Liver (tissue), 8 donors: ENCODE measurements at regions not wholly inside any gene's neighbourhood (a gene's known extent, or its start where the extent isn't known, plus 50 kb on each side); places are given as distances from the start of the nearest gene placed in this dataset.

Source experiments
- DNase-seq: peaks from one replicate; pipeline ENCODE4 v3.0.0-alpha.2; 2017; ENCODE audit warnings: low spot score
- H3K27ac ChIP-seq, 2 donors: one replicate each; pipeline ENCODE4 v1.7.0; 2013; ENCODE audit warnings: inconsistent platforms in 2 of 2, low read length in 2 of 2, control low read depth in 1 of 2, low read depth in 1 of 2, mild to moderate bottlenecking in 1 of 2
- H3K27me3 ChIP-seq, 4 donors: one replicate each; pipeline versions ENCODE4 v1.6.1 to v1.7.0; 2013; ENCODE audit warnings: low read length in 3 of 4, inconsistent platforms in 1 of 4, mild to moderate bottlenecking in 1 of 4, moderate library complexity in 1 of 4; ENCODE audit not compliant: control insufficient read depth in 4 of 4, insufficient read depth in 4 of 4
- H3K36me3 ChIP-seq, 4 donors: one replicate each; pipeline versions ENCODE4 v1.6.1 to v1.7.0; 2013; ENCODE audit warnings: low read length in 3 of 4, mild to moderate bottlenecking in 3 of 4, low read depth in 1 of 4, moderate library complexity in 1 of 4; ENCODE audit not compliant: control insufficient read depth in 4 of 4, insufficient read depth in 3 of 4
- H3K4me1 ChIP-seq, 4 donors: one replicate each; pipeline versions ENCODE4 v1.6.1 to v1.7.0; 2013; ENCODE audit warnings: low read length in 3 of 4, mild to moderate bottlenecking in 3 of 4, moderate library complexity in 1 of 4; ENCODE audit not compliant: control insufficient read depth in 4 of 4, insufficient read depth in 4 of 4
- H3K4me3 ChIP-seq, 3 donors: one replicate each; pipeline versions ENCODE4 v1.6.1 to v1.7.0; 2013; ENCODE audit warnings: low read length in 3 of 3, control low read depth in 1 of 3, low read depth in 1 of 3, mild to moderate bottlenecking in 1 of 3
- H3K9ac ChIP-seq, 2 donors: one replicate each; pipeline ENCODE4 v1.7.0; 2013; ENCODE audit warnings: low read length in 2 of 2, mild to moderate bottlenecking in 2 of 2, moderate library complexity in 2 of 2, control low read depth in 1 of 2, low read depth in 1 of 2
- H3K9me3 ChIP-seq, 4 donors: one replicate each; pipeline versions ENCODE4 v1.6.1 to v1.7.0; 2013; ENCODE audit warnings: low read length in 3 of 4; ENCODE audit not compliant: control insufficient read depth in 4 of 4
- EGR1 ChIP-seq, 2 donors: IDR thresholded peaks; 2 replicates each; pipeline ENCODE4 v1.6.1; 2016 to 2018; ENCODE audit warnings: antibody characterized with exemption in 2 of 2, low read depth in 2 of 2
- FOXA1 ChIP-seq: IDR thresholded peaks from 2 replicates; pipeline ENCODE4 v1.6.1; 2016; ENCODE audit warnings: antibody characterized with exemption
- FOXA2 ChIP-seq: IDR thresholded peaks from 2 replicates; pipeline ENCODE4 v1.6.1; 2016; ENCODE audit warnings: antibody characterized with exemption
- HNF4A ChIP-seq, 2 donors: conservative IDR thresholded peaks; 2 replicates each; pipeline ENCODE4 v1.6.1; 2016; ENCODE audit warnings: antibody characterized with exemption in 2 of 2, mild to moderate bottlenecking in 2 of 2
- HNF4G ChIP-seq: IDR thresholded peaks from 2 replicates; pipeline ENCODE4 v1.6.1; 2016; ENCODE audit warnings: antibody characterized with exemption
- JUND ChIP-seq, 2 donors: IDR thresholded peaks; 2 replicates each; pipeline ENCODE4 v1.6.1; 2016; ENCODE audit warnings: antibody characterized with exemption in 2 of 2
- NR2F2 ChIP-seq: IDR thresholded peaks from 2 replicates; pipeline ENCODE4 v1.6.1; 2016; ENCODE audit warnings: antibody characterized with exemption
- RAD21 ChIP-seq, 2 donors: IDR thresholded peaks; 2 replicates each; pipeline ENCODE4 v1.6.1; 2016; ENCODE audit warnings: antibody characterized with exemption in 2 of 2, mild to moderate bottlenecking in 2 of 2
- RXRA ChIP-seq, 2 donors: IDR thresholded peaks; 2 replicates each; pipeline ENCODE4 v1.6.1; 2017 to 2018; ENCODE audit warnings: antibody characterized with exemption in 2 of 2, mild to moderate bottlenecking in 1 of 2
- SP1 ChIP-seq: IDR thresholded peaks from 2 replicates; pipeline ENCODE4 v1.6.1; 2018; ENCODE audit warnings: antibody characterized with exemption, mild to moderate bottlenecking
- YY1 ChIP-seq: IDR thresholded peaks from 2 replicates; pipeline ENCODE4 v1.6.1; 2016; ENCODE audit warnings: antibody characterized with exemption, mild to moderate bottlenecking
- WGBS: extraction: QIAGEN DNeasy Blood & Tissue Kit; methylation state at CpG from one replicate; pipeline ENCODE4 v1.1.7; 2013; 5-methylcytosine and 5-hydroxymethylcytosine counted together
- TF ChIP-seq, protein P1 (sequence below): IDR thresholded peaks from 2 replicates; pipeline ENCODE4 v1.6.1; 2016; ENCODE audit warnings: antibody characterized with exemption
- TF ChIP-seq, protein P2 (sequence below): fragments of 150-350 bp; IDR thresholded peaks from 2 replicates; pipeline ENCODE4 v1.5.1; 2017; ENCODE audit warnings: improper control_type of control experiment, low read depth, low read length; ENCODE audit not compliant: missing input control
- TF ChIP-seq, protein P3 (sequence below): IDR thresholded peaks from 2 replicates; pipeline ENCODE4 v1.6.1; 2016; ENCODE audit warnings: antibody characterized with exemption
- TF ChIP-seq, protein P4 (sequence below): IDR thresholded peaks from 2 replicates; pipeline ENCODE4 v1.6.1; 2016; ENCODE audit warnings: antibody characterized with exemption, mild to moderate bottlenecking
- TF ChIP-seq, protein P5 (sequence below): IDR thresholded peaks from 2 replicates; pipeline ENCODE4 v1.6.1; 2016; ENCODE audit warnings: antibody characterized with exemption
- donor health status: healthy.
- donor health status: healthy.
- donor health status: healthy.
- donor health status: healthy.
- donor health status: healthy.

DNA sequence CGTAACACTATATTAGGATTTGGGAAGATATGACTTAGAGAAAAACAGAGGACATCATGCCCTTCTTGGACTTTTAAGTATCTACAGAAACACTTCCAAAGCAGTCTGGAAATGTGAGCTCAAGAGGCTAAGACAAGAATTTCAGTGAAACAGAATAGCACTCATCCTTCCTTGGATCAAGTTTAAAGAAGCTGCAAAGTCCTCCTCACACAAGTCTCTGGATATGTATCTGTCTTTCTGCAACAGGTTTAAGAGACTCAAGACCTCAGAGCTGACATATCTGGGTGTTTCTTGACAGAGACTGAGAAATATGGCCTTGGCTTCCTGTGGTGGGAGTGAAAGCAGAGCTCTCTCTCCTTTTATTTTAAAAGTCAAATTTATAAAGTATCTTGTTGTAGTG lies 82.5 kb upstream of the GIMD1 start:
- no peak for DNase-seq
- H3K9me3 ChIP-seq: peaks cover 0 to 2% (median under 1%) of the 10 kb centered on the region in 4 donors
- H3K4me3 ChIP-seq: no peak overlapping the region
- H3K9ac ChIP-seq: no peak overlapping the region
- H3K27me3 ChIP-seq: no peaks in the 10 kb centered on the region
- H3K27ac ChIP-seq: no peak overlapping the region
- no peaks in the 10 kb centered on the region for H3K36me3 ChIP-seq
- TF ChIP-seq, protein P1, sequence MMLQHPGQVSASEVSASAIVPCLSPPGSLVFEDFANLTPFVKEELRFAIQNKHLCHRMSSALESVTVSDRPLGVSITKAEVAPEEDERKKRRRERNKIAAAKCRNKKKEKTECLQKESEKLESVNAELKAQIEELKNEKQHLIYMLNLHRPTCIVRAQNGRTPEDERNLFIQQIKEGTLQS: no peak
- TF ChIP-seq, protein P2, sequence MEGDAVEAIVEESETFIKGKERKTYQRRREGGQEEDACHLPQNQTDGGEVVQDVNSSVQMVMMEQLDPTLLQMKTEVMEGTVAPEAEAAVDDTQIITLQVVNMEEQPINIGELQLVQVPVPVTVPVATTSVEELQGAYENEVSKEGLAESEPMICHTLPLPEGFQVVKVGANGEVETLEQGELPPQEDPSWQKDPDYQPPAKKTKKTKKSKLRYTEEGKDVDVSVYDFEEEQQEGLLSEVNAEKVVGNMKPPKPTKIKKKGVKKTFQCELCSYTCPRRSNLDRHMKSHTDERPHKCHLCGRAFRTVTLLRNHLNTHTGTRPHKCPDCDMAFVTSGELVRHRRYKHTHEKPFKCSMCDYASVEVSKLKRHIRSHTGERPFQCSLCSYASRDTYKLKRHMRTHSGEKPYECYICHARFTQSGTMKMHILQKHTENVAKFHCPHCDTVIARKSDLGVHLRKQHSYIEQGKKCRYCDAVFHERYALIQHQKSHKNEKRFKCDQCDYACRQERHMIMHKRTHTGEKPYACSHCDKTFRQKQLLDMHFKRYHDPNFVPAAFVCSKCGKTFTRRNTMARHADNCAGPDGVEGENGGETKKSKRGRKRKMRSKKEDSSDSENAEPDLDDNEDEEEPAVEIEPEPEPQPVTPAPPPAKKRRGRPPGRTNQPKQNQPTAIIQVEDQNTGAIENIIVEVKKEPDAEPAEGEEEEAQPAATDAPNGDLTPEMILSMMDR: no peak
- TF ChIP-seq RXRA (IDR thresholded peaks at IDR 0.05): no peak
- TF ChIP-seq, protein P3, sequence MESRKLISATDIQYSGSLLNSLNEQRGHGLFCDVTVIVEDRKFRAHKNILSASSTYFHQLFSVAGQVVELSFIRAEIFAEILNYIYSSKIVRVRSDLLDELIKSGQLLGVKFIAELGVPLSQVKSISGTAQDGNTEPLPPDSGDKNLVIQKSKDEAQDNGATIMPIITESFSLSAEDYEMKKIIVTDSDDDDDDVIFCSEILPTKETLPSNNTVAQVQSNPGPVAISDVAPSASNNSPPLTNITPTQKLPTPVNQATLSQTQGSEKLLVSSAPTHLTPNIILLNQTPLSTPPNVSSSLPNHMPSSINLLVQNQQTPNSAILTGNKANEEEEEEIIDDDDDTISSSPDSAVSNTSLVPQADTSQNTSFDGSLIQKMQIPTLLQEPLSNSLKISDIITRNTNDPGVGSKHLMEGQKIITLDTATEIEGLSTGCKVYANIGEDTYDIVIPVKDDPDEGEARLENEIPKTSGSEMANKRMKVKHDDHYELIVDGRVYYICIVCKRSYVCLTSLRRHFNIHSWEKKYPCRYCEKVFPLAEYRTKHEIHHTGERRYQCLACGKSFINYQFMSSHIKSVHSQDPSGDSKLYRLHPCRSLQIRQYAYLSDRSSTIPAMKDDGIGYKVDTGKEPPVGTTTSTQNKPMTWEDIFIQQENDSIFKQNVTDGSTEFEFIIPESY: no peak
- TF ChIP-seq FOXA1: no peak
- TF ChIP-seq NR2F2: no peak
- TF ChIP-seq, protein P4, sequence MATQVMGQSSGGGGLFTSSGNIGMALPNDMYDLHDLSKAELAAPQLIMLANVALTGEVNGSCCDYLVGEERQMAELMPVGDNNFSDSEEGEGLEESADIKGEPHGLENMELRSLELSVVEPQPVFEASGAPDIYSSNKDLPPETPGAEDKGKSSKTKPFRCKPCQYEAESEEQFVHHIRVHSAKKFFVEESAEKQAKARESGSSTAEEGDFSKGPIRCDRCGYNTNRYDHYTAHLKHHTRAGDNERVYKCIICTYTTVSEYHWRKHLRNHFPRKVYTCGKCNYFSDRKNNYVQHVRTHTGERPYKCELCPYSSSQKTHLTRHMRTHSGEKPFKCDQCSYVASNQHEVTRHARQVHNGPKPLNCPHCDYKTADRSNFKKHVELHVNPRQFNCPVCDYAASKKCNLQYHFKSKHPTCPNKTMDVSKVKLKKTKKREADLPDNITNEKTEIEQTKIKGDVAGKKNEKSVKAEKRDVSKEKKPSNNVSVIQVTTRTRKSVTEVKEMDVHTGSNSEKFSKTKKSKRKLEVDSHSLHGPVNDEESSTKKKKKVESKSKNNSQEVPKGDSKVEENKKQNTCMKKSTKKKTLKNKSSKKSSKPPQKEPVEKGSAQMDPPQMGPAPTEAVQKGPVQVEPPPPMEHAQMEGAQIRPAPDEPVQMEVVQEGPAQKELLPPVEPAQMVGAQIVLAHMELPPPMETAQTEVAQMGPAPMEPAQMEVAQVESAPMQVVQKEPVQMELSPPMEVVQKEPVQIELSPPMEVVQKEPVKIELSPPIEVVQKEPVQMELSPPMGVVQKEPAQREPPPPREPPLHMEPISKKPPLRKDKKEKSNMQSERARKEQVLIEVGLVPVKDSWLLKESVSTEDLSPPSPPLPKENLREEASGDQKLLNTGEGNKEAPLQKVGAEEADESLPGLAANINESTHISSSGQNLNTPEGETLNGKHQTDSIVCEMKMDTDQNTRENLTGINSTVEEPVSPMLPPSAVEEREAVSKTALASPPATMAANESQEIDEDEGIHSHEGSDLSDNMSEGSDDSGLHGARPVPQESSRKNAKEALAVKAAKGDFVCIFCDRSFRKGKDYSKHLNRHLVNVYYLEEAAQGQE: no peak
- TF ChIP-seq, protein P5, sequence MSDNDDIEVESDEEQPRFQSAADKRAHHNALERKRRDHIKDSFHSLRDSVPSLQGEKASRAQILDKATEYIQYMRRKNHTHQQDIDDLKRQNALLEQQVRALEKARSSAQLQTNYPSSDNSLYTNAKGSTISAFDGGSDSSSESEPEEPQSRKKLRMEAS: no peak
- no peak for TF ChIP-seq RAD21 (IDR thresholded peaks at IDR 0.05)
- H3K4me1 ChIP-seq: no peaks in the 10 kb centered on the region
- WGBS: 85% methylated on average over 1 of the region's 1 CpG

DNA sequence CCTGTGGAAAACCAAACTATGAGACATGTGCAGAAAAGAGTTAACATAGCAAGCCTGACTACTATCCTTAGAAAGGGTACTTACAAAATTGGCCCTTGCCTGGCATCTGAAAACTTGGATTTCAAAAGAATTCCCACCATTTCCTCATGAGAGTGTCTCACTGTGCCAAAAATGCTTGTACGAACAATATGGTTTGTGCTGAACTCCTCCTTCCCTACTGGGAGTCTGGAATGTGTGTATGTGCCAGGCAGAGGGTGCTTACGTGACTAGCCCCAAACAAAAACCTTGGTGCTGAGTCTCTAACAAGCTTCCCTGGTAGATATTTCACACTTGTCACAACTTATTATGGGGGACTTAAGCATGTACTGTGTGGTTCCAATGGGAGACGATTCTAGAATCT lies 81.7 kb upstream of the GIMD1 start:
- 75% methylated on average over 3 of the region's 3 CpGs for WGBS
- no peak overlapping the region for H3K9ac ChIP-seq
- no peak overlapping the region for H3K4me3 ChIP-seq
- no peak overlapping the region for H3K27ac ChIP-seq
- H3K27me3 ChIP-seq: no peaks in the 10 kb centered on the region
- no peaks in the 10 kb centered on the region for H3K36me3 ChIP-seq
- H3K9me3 ChIP-seq: peaks cover 0 to 2% (median under 1%) of the 10 kb centered on the region in 4 donors
- no peak for TF ChIP-seq EGR1 (IDR thresholded peaks at IDR 0.05; ENCODE audit: low read depth in 2 of 2)
- TF ChIP-seq, protein P5: no peak
- TF ChIP-seq HNF4A (conservative IDR thresholded peaks at IDR 0.05): no peak
- TF ChIP-seq HNF4G: no peak
- TF ChIP-seq FOXA2: no peak
- TF ChIP-seq SP1: no peak
- TF ChIP-seq, protein P3: no peak
- TF ChIP-seq, protein P2: no peak
- no peak for TF ChIP-seq JUND (IDR thresholded peaks at IDR 0.05)
- TF ChIP-seq YY1: no peak
- TF ChIP-seq, protein P1: no peak
- H3K4me1 ChIP-seq: no peaks in the 10 kb centered on the region
- DNase-seq: no peak
